Endothelial cell of umbilical vein (primary cell): ENCODE measurements at regions not wholly inside any gene's neighbourhood (a gene's known extent, or its start where the extent isn't known, plus 50 kb on each side); places are given as distances from the start of the nearest gene placed in this dataset.

Experiments
- BruUV-seq: library from RNA; stranded (reverse); fragments of 400-500 nt; replicated peaks from 2 replicates; lab custom pipeline; 2021; lab: Mats Ljungman, UMichigan
- CTCF ChIA-PET: fragments of 300-600, 350-600 bp; sonication (Branson Sonifier 250); formaldehyde crosslinking; loops from one replicate; lab custom pipeline; 2021; ENCODE audit warnings: antibody characterized with exemption, inconsistent platforms; lab: Charles Lee
- POLR2A ChIA-PET: fragments of 300-600, 350-600 bp; sonication (Branson Sonifier 250); formaldehyde crosslinking; loops from one replicate; lab custom pipeline; 2021; ENCODE audit warnings: antibody characterized with exemption, inconsistent platforms; lab: Charles Lee
- DNase-seq: peaks from one replicate; pipeline ENCODE4 v3.0.0-alpha.2; 2011; ENCODE audit warnings: low read depth, low spot score
- FAIRE-seq: peaks from 2 replicates; lab custom pipeline; 2011; peaks lifted over from hg19 to GRCh38; lab: Jason Lieb, UNC
- H2AFZ ChIP-seq: 2 replicates; pipeline ENCODE4 v1.6.0; 2012; ENCODE audit warnings: low read depth, low read length, control low read depth, inconsistent platforms
- H3K27ac ChIP-seq: 2 replicates; pipeline ENCODE4 v1.5.1; 2011; ENCODE audit warnings: low read depth, mild to moderate bottlenecking, control low read depth, low read length, moderate library complexity; ENCODE audit not compliant: insufficient read depth
- H3K27me3 ChIP-seq, 2 experiments: 2 replicates each; pipeline versions ENCODE4 v1.6.0 to v1.6.1; 2011; ENCODE audit warnings: low read length in 2 of 2, mixed read lengths in 1 of 2; ENCODE audit not compliant: control insufficient read depth in 2 of 2, insufficient read depth in 2 of 2
- H3K36me3 ChIP-seq, 2 experiments: 2 replicates in 1 of 2; 3 replicates in 1 of 2; pipeline ENCODE4 v1.5.1; 2011; ENCODE audit warnings: low read length in 2 of 2, mild to moderate bottlenecking in 1 of 2, moderate library complexity in 1 of 2; ENCODE audit not compliant: control insufficient read depth in 2 of 2, insufficient read depth in 2 of 2; ENCODE audit errors: extremely low read depth in 1 of 2
- H3K4me1 ChIP-seq: 3 replicates; pipeline ENCODE4 v1.5.1; 2011; ENCODE audit warnings: mild to moderate bottlenecking, low read length; ENCODE audit not compliant: control insufficient read depth, insufficient read depth; ENCODE audit errors: extremely low read depth
- H3K4me2 ChIP-seq: 2 replicates; pipeline ENCODE4 v1.6.1; 2011; ENCODE audit warnings: low read length, control low read depth, mixed read lengths; ENCODE audit not compliant: insufficient read depth
- H3K4me3 ChIP-seq, 3 experiments: fragments of 200-600 bp in 1 of 3; sonication (generic), shearing (Covaris generic) in 1 of 3; replicated peaks in 1 of 3; 2 replicates each; pipeline ENCODE4 v1.5.1; 2011 to 2016; ENCODE audit warnings: control low read depth in 3 of 3, low read length in 3 of 3, mild to moderate bottlenecking in 2 of 3, inconsistent platforms in 1 of 3, low read depth in 1 of 3, moderate library complexity in 1 of 3; ENCODE audit not compliant: insufficient read depth in 1 of 3
- H3K79me2 ChIP-seq: 2 replicates; pipeline ENCODE4 v1.6.0; 2012; ENCODE audit warnings: low read length, inconsistent platforms; ENCODE audit not compliant: control insufficient read depth, insufficient read depth
- H3K9ac ChIP-seq: replicated peaks from 2 replicates; pipeline ENCODE3; 2011; ENCODE audit warnings: low read length, control low read depth; ENCODE audit not compliant: insufficient read depth; ENCODE audit errors: extremely low read depth
- H3K9me1 ChIP-seq: replicated peaks from 3 replicates; pipeline ENCODE4 v1.6.0; 2011; ENCODE audit warnings: mild to moderate bottlenecking, low read length; ENCODE audit not compliant: control insufficient read depth, insufficient read depth; ENCODE audit errors: extremely low read depth
- H3K9me3 ChIP-seq: replicated peaks from 2 replicates; pipeline ENCODE4 v1.5.1; 2012; ENCODE audit warnings: low read length, inconsistent platforms; ENCODE audit not compliant: control insufficient read depth, insufficient read depth
- H4K20me1 ChIP-seq: replicated peaks from 2 replicates; pipeline ENCODE3; 2011; ENCODE audit warnings: mild to moderate bottlenecking, low read length; ENCODE audit not compliant: control insufficient read depth, insufficient read depth; ENCODE audit errors: extremely low read depth
- CTCF ChIP-seq, 2 donors: IDR thresholded peaks; 1 replicate in 1 of 2; 2 replicates in 1 of 2; pipeline ENCODE4 v1.5.1; 2011; ENCODE audit warnings: low read length in 2 of 2, mild to moderate bottlenecking in 2 of 2, moderate library complexity in 2 of 2, control low read depth in 1 of 2, inconsistent platforms in 1 of 2, low read depth in 1 of 2; ENCODE audit not compliant: insufficient read depth in 1 of 2; ENCODE audit errors: extremely low read depth in 1 of 2
- EZH2 ChIP-seq: IDR thresholded peaks from 2 replicates; pipeline ENCODE4 v1.6.1; 2012; ENCODE audit warnings: borderline replicate concordance, low read depth, mild to moderate bottlenecking, moderate library complexity, low read length, inconsistent platforms; ENCODE audit not compliant: severe bottlenecking
- FOS ChIP-seq: IDR thresholded peaks from 2 replicates; pipeline ENCODE4 v1.6.1; 2011; ENCODE audit warnings: mild to moderate bottlenecking, low read length, moderate library complexity, borderline replicate concordance; ENCODE audit not compliant: insufficient read depth
- GATA2 ChIP-seq: IDR thresholded peaks from 2 replicates; pipeline ENCODE4 v1.7.0; 2011; ENCODE audit warnings: low read depth, mild to moderate bottlenecking, moderate library complexity, mixed read lengths, low read length; ENCODE audit not compliant: insufficient read length, insufficient read depth
- JUN ChIP-seq: IDR thresholded peaks from 2 replicates; pipeline ENCODE4 v1.6.1; 2011; ENCODE audit warnings: borderline replicate concordance, low read depth; ENCODE audit not compliant: insufficient read length, insufficient read depth
- MYC ChIP-seq: IDR thresholded peaks from one replicate; pipeline ENCODE4 v1.6.1; 2011; ENCODE audit warnings: mild to moderate bottlenecking, low read depth, low read length
- POLR2A ChIP-seq: IDR thresholded peaks from 2 replicates; pipeline ENCODE4 v1.6.1; 2012; ENCODE audit warnings: low read depth, mild to moderate bottlenecking, control low read depth, low read length
- POLR2AphosphoS5 ChIP-seq: IDR thresholded peaks from 2 replicates; pipeline ENCODE4 v1.6.1; 2012; ENCODE audit warnings: low read depth, mild to moderate bottlenecking, control low read depth, low read length, moderate library complexity; ENCODE audit not compliant: insufficient read depth
- dilution Hi-C: fragments of 300-500 bp; cut with MboI; formaldehyde crosslinking; loops from one replicate; pipeline ENCODE4 v1.15.0; 2019; ENCODE audit warnings: low sequenced_read_pairs; ENCODE audit not compliant: extremely low pct_ligation_motif_present
- intact Hi-C: fragments of 100-400 bp; cut with micrococcal nuclease; formaldehyde crosslinking; loops from one replicate; pipeline ENCODE4 v1.10.0; 2022
- TF ChIP-seq, protein P1 (sequence below): IDR thresholded peaks from 2 replicates; pipeline ENCODE4 v1.6.1; 2011; ENCODE audit not compliant: insufficient read depth, insufficient read length

DNA sequence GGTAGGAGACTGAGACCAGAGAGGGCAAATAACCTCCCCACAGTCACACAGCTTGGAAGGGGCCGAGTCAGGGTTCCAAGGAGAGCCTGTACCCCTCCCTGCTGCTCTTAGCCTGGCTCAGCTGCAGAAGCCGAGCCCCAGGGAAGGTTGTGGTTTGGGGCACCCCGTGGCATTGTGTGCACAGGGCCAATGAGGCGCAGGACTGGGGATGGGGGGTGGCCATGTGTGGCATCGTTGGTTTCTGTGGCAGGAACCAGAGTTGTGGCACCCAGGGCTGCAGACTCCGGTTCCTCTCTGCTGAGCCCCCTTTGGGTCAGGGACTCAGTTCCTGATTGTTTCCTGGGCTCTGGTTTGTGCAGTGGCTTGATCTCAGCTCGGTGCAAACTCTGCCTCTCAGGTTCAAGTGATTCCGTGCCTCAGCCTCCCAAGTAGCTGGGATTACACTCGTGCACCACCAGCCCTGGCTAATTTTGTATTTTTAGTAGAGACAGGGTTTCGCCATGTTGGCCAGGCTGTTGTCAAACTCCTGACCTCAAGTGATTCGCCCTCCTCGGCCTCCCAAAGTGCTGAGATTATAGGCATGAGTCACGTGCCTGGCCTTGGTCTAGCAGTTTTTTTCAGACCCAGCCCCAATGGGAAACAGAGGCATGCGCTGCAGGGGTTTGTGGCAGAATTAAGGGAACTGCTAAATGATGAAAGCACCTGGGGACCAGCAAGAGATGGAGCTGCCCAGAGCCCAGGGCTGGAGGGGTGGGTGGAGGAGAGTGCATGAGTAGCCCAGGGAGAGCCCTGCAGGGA is 221.0 kb upstream of the SULF2 start:
- Histone ChIP-seq H4K20me1 (no peaks in the 10 kb centered on the region), H3K79me2 (no peaks in the 10 kb centered on the region), H3K4me1 (no peaks in the 10 kb centered on the region), H3K4me3 (no peak overlapping the region), H3K9me1 (no peaks in the 10 kb centered on the region), H3K27ac (no peak overlapping the region), H3K27me3 (no peaks in the 10 kb centered on the region), H3K9ac (no peak overlapping the region), H2AFZ (no peak overlapping the region), H3K9me3 (no peaks in the 10 kb centered on the region), H3K36me3 (no peaks in the 10 kb centered on the region), H3K4me2 (no peak overlapping the region)
- FAIRE-seq (no peak), DNase-seq (no peak)
- intact Hi-C loops = no loop called here
- no peak for TF ChIP-seq POLR2AphosphoS5
- TF ChIP-seq, protein P1, sequence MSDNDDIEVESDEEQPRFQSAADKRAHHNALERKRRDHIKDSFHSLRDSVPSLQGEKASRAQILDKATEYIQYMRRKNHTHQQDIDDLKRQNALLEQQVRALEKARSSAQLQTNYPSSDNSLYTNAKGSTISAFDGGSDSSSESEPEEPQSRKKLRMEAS = no peak
- dilution Hi-C loops = no loop called here
- no TSS peak for BruUV-seq
- ChIA-PET POLR2A (no interaction called here), CTCF (no interaction called here)

- no peak overlapping the region for H3K4me2 ChIP-seq
- DNase-seq (no peak), FAIRE-seq (no peak)
- no peaks in the 10 kb centered on the region for H3K9me1 ChIP-seq
- H3K27me3 ChIP-seq = no peaks in the 10 kb centered on the region
- H3K9me3 ChIP-seq = no peaks in the 10 kb centered on the region
- no peak overlapping the region for H3K4me3 ChIP-seq
- ChIA-PET POLR2A (no interaction called here), CTCF (interaction anchor here (0.7 to 1.2 kb wide), 2 partner anchors 148 to 618 kb away, joined by 3 read pairs; no protein-coding TSS in a partner anchor)
- BruUV-seq = no TSS peak
- no peak for TF ChIP-seq FOS
- TF ChIP-seq POLR2AphosphoS5 = no peak
- TF ChIP-seq GATA2 = no peak
- no peak for TF ChIP-seq CTCF (IDR thresholded peaks at IDR 0.05; ENCODE audit: extremely low read depth in 1 of 2, insufficient read depth in 1 of 2, low read depth in 1 of 2, low read length in 2 of 2)
- no peak for TF ChIP-seq MYC
- TF ChIP-seq EZH2 = no peak
- no peak for TF ChIP-seq POLR2A
- no peak for TF ChIP-seq JUN
- TF ChIP-seq, protein P1 = no peak
- intact Hi-C loops = no loop called here
- no peak overlapping the region for H3K9ac ChIP-seq
- no peaks in the 10 kb centered on the region for H3K36me3 ChIP-seq
- H4K20me1 ChIP-seq = no peaks in the 10 kb centered on the region
- no peaks in the 10 kb centered on the region for H3K4me1 ChIP-seq
- dilution Hi-C loops = no loop called here
- H3K79me2 ChIP-seq = no peaks in the 10 kb centered on the region
- H3K27ac ChIP-seq = no peak overlapping the region
- H2AFZ ChIP-seq = no peak overlapping the region
Observed at GRCh38 chr20:48003021-48003420, 217.7 kb upstream of the SULF2 start.
